Posterior vena cava (tissue), 2 donors: ENCODE measurements at regions not wholly inside any gene's neighbourhood (a gene's known extent, or its start where the extent isn't known, plus 50 kb on each side); places are given as distances from the start of the nearest gene placed in this dataset.
"Not testable (repeated sequence)": the region's sequence is repeated elsewhere in the genome, so short reads cannot be mapped to it uniquely, and the experiment has no call there.

Experiments
- DNase-seq: peaks from one replicate; pipeline ENCODE4 v3.0.0-alpha.2; 2020; ENCODE audit warnings: low spot score
- intact Hi-C, 2 donors: fragments of 100-400 bp; cut with DNase I; formaldehyde crosslinking; loops; one replicate each; pipeline versions ENCODE4 v1.14.1 to v1.14.2; 2022 to 2023
- donor health status: DM: yes; HTN: yes; CAD: no.
- donor health status: DM: yes; HTN: yes; CAD: no.

- DNase-seq, intact Hi-C loops: not testable (repeated sequence)
Measured at GRCh38 chr5:167108266-167108665, 1183.2 kb upstream of the WWC1 start.

GRCh38 chr5:167112556-167112955, 1178.9 kb upstream of the WWC1 start:
- DNase-seq: no peak
- intact Hi-C loops: no loop called here

GRCh38 chr5:167122267-167122666, 1169.2 kb upstream of the WWC1 start:
- intact Hi-C loops: no loop called here
- no peak for DNase-seq

GRCh38 chr5:167123126-167123525, 1168.3 kb upstream of the WWC1 start:
- intact Hi-C loops: no loop called here
- DNase-seq: no peak

- DNase-seq: no peak
- intact Hi-C loops: no loop called here
Measured at GRCh38 chr5:167128581-167128980, 1162.9 kb upstream of the WWC1 start.

GRCh38 chr5:167140548-167141291, 1150.7 kb upstream of the WWC1 start:
- intact Hi-C loops: no loop called here
- no peak for DNase-seq

- no peak for DNase-seq
- intact Hi-C loops: no loop called here
Measured at GRCh38 chr5:167143716-167144115, 1147.7 kb upstream of the WWC1 start.

- intact Hi-C loops: loop anchor here in 1 of 2 donors (5.0 kb wide), 1 partner anchor 814 kb away; no protein-coding TSS in a partner anchor
- DNase-seq: no peak
Measured at GRCh38 chr5:167145841-167146240, 1145.6 kb upstream of the WWC1 start.

- intact Hi-C loops: loop anchor here in 1 of 2 donors (5.0 kb wide), 1 partner anchor 816 kb away; no protein-coding TSS in a partner anchor
- no peak for DNase-seq
Measured at GRCh38 chr5:167147879-167148278, 1143.6 kb upstream of the WWC1 start.

GRCh38 chr5:167150661-167151060, 1140.8 kb upstream of the WWC1 start:
- intact Hi-C loops: no loop called here
- no peak for DNase-seq

GRCh38 chr5:167152561-167152960, 1138.9 kb upstream of the WWC1 start:
- DNase-seq: no peak
- intact Hi-C loops: no loop called here

GRCh38 chr5:167155387-167156005, 1135.9 kb upstream of the WWC1 start:
- intact Hi-C loops: no loop called here

GRCh38 chr5:167156446-167156845, 1135.0 kb upstream of the WWC1 start:
- intact Hi-C loops: no loop called here
- no peak for DNase-seq

More at GRCh38 chr5:167155387-167156005, 1135.9 kb upstream of the WWC1 start:
- no peak for DNase-seq

GRCh38 chr5:167158588-167158987, 1132.9 kb upstream of the WWC1 start:
- no peak for DNase-seq
- intact Hi-C loops: no loop called here

- intact Hi-C loops: no loop called here
- no peak for DNase-seq
Measured at GRCh38 chr5:167160388-167160787, 1131.1 kb upstream of the WWC1 start.

- no peak for DNase-seq
- intact Hi-C loops: no loop called here
Measured at GRCh38 chr5:167166696-167167095, 1124.7 kb upstream of the WWC1 start.

- no peak for DNase-seq
- intact Hi-C loops: no loop called here
Measured at GRCh38 chr5:167167191-167167795, 1124.2 kb upstream of the WWC1 start.

GRCh38 chr5:167168971-167169370, 1122.5 kb upstream of the WWC1 start:
- no peak for DNase-seq
- intact Hi-C loops: no loop called here

- intact Hi-C loops: no loop called here
- no peak for DNase-seq
Measured at GRCh38 chr5:167171056-167171455, 1120.4 kb upstream of the WWC1 start.

- intact Hi-C loops: loop anchor here in 1 of 2 donors (1.0 kb wide), 1 partner anchor 23 kb away; no protein-coding TSS in a partner anchor
- DNase-seq: no peak
Measured at GRCh38 chr5:167177736-167178135, 1113.7 kb upstream of the WWC1 start.
